ENCODE measurements at regions not wholly inside any gene's neighbourhood (a gene's known extent, or its start where the extent isn't known, plus 50 kb on each side); places are given as distances from the start of the nearest gene placed in this dataset.

GRCh38 chr1:234743791-234744611, 134.0 kb upstream of the IRF2BP2 start (continued):
- TF ChIP-seq SMC3 (conservative IDR thresholded peaks at IDR 0.05; ENCODE audit: poor library complexity) = peak; percentile 15

- no peak overlapping the region for H3K27ac ChIP-seq (ENCODE audit: low read length)
Observed at GRCh38 chr1:234742622-234743021, 132.6 kb upstream of the IRF2BP2 start.

DNA sequence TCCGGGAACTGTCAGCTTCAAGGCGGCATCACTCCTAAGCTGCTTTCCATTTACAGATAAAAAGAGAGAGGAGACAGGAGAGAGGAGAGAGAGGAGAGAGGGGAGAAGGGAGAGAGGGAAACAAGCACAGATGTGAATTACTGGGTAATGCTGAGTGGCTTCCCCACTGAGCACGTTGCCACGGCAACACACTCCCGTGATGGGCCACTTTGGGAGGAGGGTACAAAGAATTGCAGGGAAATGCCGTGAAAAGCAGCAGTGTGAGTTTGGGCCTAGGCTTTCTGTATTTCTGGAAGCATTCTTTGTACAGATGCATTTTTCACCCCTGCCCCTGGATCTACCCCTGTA, 128.0 kb upstream of the IRF2BP2 start:
- TF ChIP-seq REST (IDR thresholded peaks at IDR 0.05; ENCODE audit: borderline replicate concordance) (peak; percentile 98), EP300 (conservative IDR thresholded peaks at IDR 0.05; ENCODE audit: poor library complexity, severe bottlenecking) (peak; percentile 93), TAF1 (IDR thresholded peaks at IDR 0.05; ENCODE audit: low read depth) (peak; percentile 55), RAD21 (conservative IDR thresholded peaks at IDR 0.05) (peak; percentile 67), POLR2AphosphoS5 (IDR thresholded peaks at IDR 0.05) (peak; percentile 93), MXI1 (conservative IDR thresholded peaks at IDR 0.05; ENCODE audit: poor library complexity, severe bottlenecking) (peak; percentile 57), EZH2 (IDR thresholded peaks at IDR 0.05; ENCODE audit: borderline replicate concordance, insufficient read depth, low read length, poor library complexity, severe bottlenecking) (no peak), SMC3 (conservative IDR thresholded peaks at IDR 0.05; ENCODE audit: poor library complexity) (peak; percentile 68)
- TF ChIP-seq, protein P1, sequence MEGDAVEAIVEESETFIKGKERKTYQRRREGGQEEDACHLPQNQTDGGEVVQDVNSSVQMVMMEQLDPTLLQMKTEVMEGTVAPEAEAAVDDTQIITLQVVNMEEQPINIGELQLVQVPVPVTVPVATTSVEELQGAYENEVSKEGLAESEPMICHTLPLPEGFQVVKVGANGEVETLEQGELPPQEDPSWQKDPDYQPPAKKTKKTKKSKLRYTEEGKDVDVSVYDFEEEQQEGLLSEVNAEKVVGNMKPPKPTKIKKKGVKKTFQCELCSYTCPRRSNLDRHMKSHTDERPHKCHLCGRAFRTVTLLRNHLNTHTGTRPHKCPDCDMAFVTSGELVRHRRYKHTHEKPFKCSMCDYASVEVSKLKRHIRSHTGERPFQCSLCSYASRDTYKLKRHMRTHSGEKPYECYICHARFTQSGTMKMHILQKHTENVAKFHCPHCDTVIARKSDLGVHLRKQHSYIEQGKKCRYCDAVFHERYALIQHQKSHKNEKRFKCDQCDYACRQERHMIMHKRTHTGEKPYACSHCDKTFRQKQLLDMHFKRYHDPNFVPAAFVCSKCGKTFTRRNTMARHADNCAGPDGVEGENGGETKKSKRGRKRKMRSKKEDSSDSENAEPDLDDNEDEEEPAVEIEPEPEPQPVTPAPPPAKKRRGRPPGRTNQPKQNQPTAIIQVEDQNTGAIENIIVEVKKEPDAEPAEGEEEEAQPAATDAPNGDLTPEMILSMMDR (IDR thresholded peaks at IDR 0.05; ENCODE audit: poor library complexity, severe bottlenecking) = no peak
- Histone ChIP-seq H4K20me1 (ENCODE audit: insufficient read depth) (no peaks in the 10 kb centered on the region), H3K27ac (ENCODE audit: low read length) (peak overlapping the region; percentile 97), H3K27me3 (ENCODE audit: insufficient read depth, low read depth, low read length) (no peaks in the 10 kb centered on the region), H3K79me2 (replicated peaks; ENCODE audit: insufficient read depth, low read length) (no peaks in the 10 kb centered on the region), H2AFZ (ENCODE audit: low read depth, low read length) (no peak overlapping the region), H3K9me2 (ENCODE audit: insufficient read depth, low read length) (no peaks in the 10 kb centered on the region), H3K9ac (ENCODE audit: low read length) (peak overlapping the region; percentile 64), H3F3A (ENCODE audit: insufficient read depth, low read length, poor library complexity, severe bottlenecking) (no peaks in the 10 kb centered on the region), H3K9me3 (ENCODE audit: low read length) (no peaks in the 10 kb centered on the region), H3K4me2 (ENCODE audit: low read length) (peak overlapping the region; percentile 60), H3K4me3 (ENCODE audit: low read length) (peak overlapping the region; percentile 42), H3K36me3 (ENCODE audit: insufficient read depth, low read length) (no peaks in the 10 kb centered on the region)

More at GRCh38 chr1:234742622-234743021, 132.6 kb upstream of the IRF2BP2 start:
- H3K4me2 ChIP-seq (ENCODE audit: low read length) = no peak overlapping the region
- TF ChIP-seq EZH2 (IDR thresholded peaks at IDR 0.05; ENCODE audit: borderline replicate concordance, insufficient read depth, low read length, poor library complexity, severe bottlenecking) = no peak
- TF ChIP-seq MXI1 (conservative IDR thresholded peaks at IDR 0.05; ENCODE audit: poor library complexity, severe bottlenecking) = no peak
- H3F3A ChIP-seq (ENCODE audit: insufficient read depth, low read length, poor library complexity, severe bottlenecking) = peaks cover 3% of the 10 kb centered on the region
- no peaks in the 10 kb centered on the region for H3K9me3 ChIP-seq (ENCODE audit: low read length)
- no peaks in the 10 kb centered on the region for H3K9me2 ChIP-seq (ENCODE audit: insufficient read depth, low read length)
- no peak overlapping the region for H2AFZ ChIP-seq (ENCODE audit: low read depth, low read length)
- no peak overlapping the region for H3K9ac ChIP-seq (ENCODE audit: low read length)
- no peaks in the 10 kb centered on the region for H3K79me2 ChIP-seq (replicated peaks; ENCODE audit: insufficient read depth, low read length)
- H3K27me3 ChIP-seq (ENCODE audit: insufficient read depth, low read depth, low read length) = no peaks in the 10 kb centered on the region
- H3K36me3 ChIP-seq (ENCODE audit: insufficient read depth, low read length) = no peaks in the 10 kb centered on the region
- no peaks in the 10 kb centered on the region for H4K20me1 ChIP-seq (ENCODE audit: insufficient read depth)
- H3K4me3 ChIP-seq (ENCODE audit: low read length) = no peak overlapping the region

All from neural cell (in vitro differentiated cells).